ENCODE measurements at regions not wholly inside any gene's neighbourhood (a gene's known extent, or its start where the extent isn't known, plus 50 kb on each side); places are given as distances from the start of the nearest gene placed in this dataset.

- Histone ChIP-seq H4K20me1 (ENCODE audit: insufficient read depth, low read length) (no peaks in the 10 kb centered on the region), H3K4me1 (ENCODE audit: insufficient read depth, low read length) (no peaks in the 10 kb centered on the region), H3K9me3 (ENCODE audit: insufficient read depth, low read depth, low read length) (no peaks in the 10 kb centered on the region), H3K27ac (ENCODE audit: low read depth, low read length) (no peak overlapping the region), H3K4me2 (ENCODE audit: low read length) (peak overlapping the region; percentile 11), H2AFZ (ENCODE audit: low read depth, low read length) (no peak overlapping the region), H3K4me3 (ENCODE audit: insufficient read depth, low read depth, low read length) (no peak overlapping the region), H3K36me3 (ENCODE audit: insufficient read depth, low read length) (no peaks in the 10 kb centered on the region), H3K79me2 (ENCODE audit: insufficient read depth, low read length) (no peaks in the 10 kb centered on the region), H3K27me3 (ENCODE audit: insufficient read depth, low read length) (peaks cover 9% of the 10 kb centered on the region), H3K9ac (ENCODE audit: low read length) (no peak overlapping the region)
- FAIRE-seq (no peak), DNase-seq (ENCODE audit: low read depth) (peak; percentile 27)
- no peaks in the 10 kb centered on the region for H3K9me3 Mint-ChIP-seq (ENCODE audit: unreplicated experiment)
- H3K4me3 Mint-ChIP-seq (ENCODE audit: unreplicated experiment): no peak overlapping the region
- H3K27me3 Mint-ChIP-seq (ENCODE audit: low read depth, unreplicated experiment): peaks cover 6% of the 10 kb centered on the region
- peaks cover 2% of the 10 kb centered on the region for H3K4me1 Mint-ChIP-seq (ENCODE audit: low read depth, unreplicated experiment)
- TF ChIP-seq CTCF (IDR thresholded peaks at IDR 0.05; ENCODE audit: insufficient read depth, low read depth, low read length) (no peak), EZH2 (IDR thresholded peaks at IDR 0.05; ENCODE audit: insufficient read depth, low read length) (no peak)
- H3K36me3 Mint-ChIP-seq (ENCODE audit: low read depth, unreplicated experiment): no peaks in the 10 kb centered on the region
- H3K27ac Mint-ChIP-seq (ENCODE audit: unreplicated experiment): no peak overlapping the region
Measured at GRCh38 chr20:11675920-11676629, 241.6 kb upstream of the BTBD3 start.

- no peak overlapping the region for H3K9ac ChIP-seq (ENCODE audit: low read length)
- peak; percentile 6 for DNase-seq (ENCODE audit: low read depth)
- no peak overlapping the region for H2AFZ ChIP-seq (ENCODE audit: low read depth, low read length)
- peaks cover 9% of the 10 kb centered on the region for H3K27me3 ChIP-seq (ENCODE audit: insufficient read depth, low read length)
- no peak overlapping the region for H3K4me3 ChIP-seq (ENCODE audit: insufficient read depth, low read depth, low read length)
- H3K9me3 Mint-ChIP-seq (ENCODE audit: unreplicated experiment): no peaks in the 10 kb centered on the region
- peaks cover 2% of the 10 kb centered on the region for H3K4me1 Mint-ChIP-seq (ENCODE audit: low read depth, unreplicated experiment)
- H3K4me3 Mint-ChIP-seq (ENCODE audit: unreplicated experiment): no peak overlapping the region
- H4K20me1 ChIP-seq (ENCODE audit: insufficient read depth, low read length): no peaks in the 10 kb centered on the region
- H3K27ac Mint-ChIP-seq (ENCODE audit: unreplicated experiment): no peak overlapping the region
- H3K79me2 ChIP-seq (ENCODE audit: insufficient read depth, low read length): no peaks in the 10 kb centered on the region
- H3K27ac ChIP-seq (ENCODE audit: low read depth, low read length): no peak overlapping the region
- peak; percentile 41 for FAIRE-seq
- H3K36me3 Mint-ChIP-seq (ENCODE audit: low read depth, unreplicated experiment): no peaks in the 10 kb centered on the region
- TF ChIP-seq EZH2 (IDR thresholded peaks at IDR 0.05; ENCODE audit: insufficient read depth, low read length): no peak
- TF ChIP-seq CTCF (IDR thresholded peaks at IDR 0.05; ENCODE audit: insufficient read depth, low read depth, low read length): peak; percentile 76
- peaks cover 6% of the 10 kb centered on the region for H3K27me3 Mint-ChIP-seq (ENCODE audit: low read depth, unreplicated experiment)
- no peaks in the 10 kb centered on the region for H3K4me1 ChIP-seq (ENCODE audit: insufficient read depth, low read length)
- no peaks in the 10 kb centered on the region for H3K9me3 ChIP-seq (ENCODE audit: insufficient read depth, low read depth, low read length)
- peak overlapping the region; percentile 11 for H3K4me2 ChIP-seq (ENCODE audit: low read length)
- H3K36me3 ChIP-seq (ENCODE audit: insufficient read depth, low read length): no peaks in the 10 kb centered on the region
Measured at GRCh38 chr20:11676630-11677287, 240.9 kb upstream of the BTBD3 start.

GRCh38 chr20:11677428-11677827 is 240.3 kb upstream of the BTBD3 start:
- Mint-ChIP-seq H3K9me3 (ENCODE audit: unreplicated experiment) (no peaks in the 10 kb centered on the region), H3K4me1 (ENCODE audit: low read depth, unreplicated experiment) (peaks cover 2% of the 10 kb centered on the region), H3K4me3 (ENCODE audit: unreplicated experiment) (no peak overlapping the region), H3K36me3 (ENCODE audit: low read depth, unreplicated experiment) (no peaks in the 10 kb centered on the region), H3K27ac (ENCODE audit: unreplicated experiment) (no peak overlapping the region), H3K27me3 (ENCODE audit: low read depth, unreplicated experiment) (peaks cover 6% of the 10 kb centered on the region)
- no peak overlapping the region for H3K4me2 ChIP-seq (ENCODE audit: low read length)
- no peaks in the 10 kb centered on the region for H3K79me2 ChIP-seq (ENCODE audit: insufficient read depth, low read length)
- FAIRE-seq (no peak), DNase-seq (ENCODE audit: low read depth) (no peak)
- peaks cover 9% of the 10 kb centered on the region for H3K27me3 ChIP-seq (ENCODE audit: insufficient read depth, low read length)
- no peak overlapping the region for H3K9ac ChIP-seq (ENCODE audit: low read length)
- TF ChIP-seq EZH2 (IDR thresholded peaks at IDR 0.05; ENCODE audit: insufficient read depth, low read length) (no peak), CTCF (IDR thresholded peaks at IDR 0.05; ENCODE audit: insufficient read depth, low read depth, low read length) (no peak)
- no peaks in the 10 kb centered on the region for H4K20me1 ChIP-seq (ENCODE audit: insufficient read depth, low read length)
- no peak overlapping the region for H3K27ac ChIP-seq (ENCODE audit: low read depth, low read length)
- H3K9me3 ChIP-seq (ENCODE audit: insufficient read depth, low read depth, low read length): no peaks in the 10 kb centered on the region
- H2AFZ ChIP-seq (ENCODE audit: low read depth, low read length): no peak overlapping the region
- no peak overlapping the region for H3K4me3 ChIP-seq (ENCODE audit: insufficient read depth, low read depth, low read length)
- no peaks in the 10 kb centered on the region for H3K4me1 ChIP-seq (ENCODE audit: insufficient read depth, low read length)
- no peaks in the 10 kb centered on the region for H3K36me3 ChIP-seq (ENCODE audit: insufficient read depth, low read length)
